HG02884 (cell line): ENCODE measurements at regions not wholly inside any gene's neighbourhood (a gene's known extent, or its start where the extent isn't known, plus 50 kb on each side); places are given as distances from the start of the nearest gene placed in this dataset.

Source experiments
- ATAC-seq: cut with Tn5 transposase; IDR thresholded peaks from one replicate; pipeline ENCODE4 v1.9.1; 2021; ENCODE audit warnings: mild to moderate bottlenecking, moderate library complexity; ENCODE audit not compliant: unreplicated experiment

GRCh38 chr22:49064836-49065235, 762.8 kb downstream of the BRD1 start:
- ATAC-seq = no peak

GRCh38 chr22:49063545-49063890, 764.2 kb downstream of the BRD1 start:
- no peak for ATAC-seq

- ATAC-seq = no peak
These were observed 764.7 kb downstream of the BRD1 start for GRCh38 chr22:49062802-49063544.

GRCh38 chr22:49062155-49062801, 765.4 kb downstream of the BRD1 start:
- no peak for ATAC-seq

- no peak for ATAC-seq
These were observed 769.8 kb downstream of the BRD1 start for GRCh38 chr22:49057910-49058309.

GRCh38 chr22:49056301-49056700, 771.4 kb downstream of the BRD1 start:
- no peak for ATAC-seq

- no peak for ATAC-seq
These were observed 772.3 kb downstream of the BRD1 start for GRCh38 chr22:49055406-49055805.

- no peak for ATAC-seq
These were observed 774.1 kb downstream of the BRD1 start for GRCh38 chr22:49053578-49053977.

GRCh38 chr22:49052560-49052959, 775.1 kb downstream of the BRD1 start:
- ATAC-seq = no peak

- ATAC-seq = no peak
These were observed 775.6 kb downstream of the BRD1 start for GRCh38 chr22:49052023-49052538.

GRCh38 chr22:49051491-49052022, 776.1 kb downstream of the BRD1 start:
- ATAC-seq = no peak

GRCh38 chr22:49049691-49050090, 778.0 kb downstream of the BRD1 start:
- ATAC-seq = no peak

GRCh38 chr22:49048591-49048990, 779.1 kb downstream of the BRD1 start:
- no peak for ATAC-seq

GRCh38 chr22:49047447-49047846, 780.2 kb downstream of the BRD1 start:
- ATAC-seq = no peak

GRCh38 chr22:49046546-49047361, 780.9 kb downstream of the BRD1 start:
- ATAC-seq = no peak

GRCh38 chr22:49046000-49046545, 781.6 kb downstream of the BRD1 start:
- no peak for ATAC-seq

- ATAC-seq = no peak
These were observed 782.4 kb downstream of the BRD1 start for GRCh38 chr22:49045276-49045675.

GRCh38 chr22:49044776-49045175, 782.9 kb downstream of the BRD1 start:
- no peak for ATAC-seq

GRCh38 chr22:49044091-49044490, 783.6 kb downstream of the BRD1 start:
- ATAC-seq = no peak

- ATAC-seq = no peak
These were observed 784.5 kb downstream of the BRD1 start for GRCh38 chr22:49042877-49043859.
